HAP-1 (cell line): ENCODE measurements at regions not wholly inside any gene's neighbourhood (a gene's known extent, or its start where the extent isn't known, plus 50 kb on each side); places are given as distances from the start of the nearest gene placed in this dataset.
"Not testable (repeated sequence)": the region's sequence is repeated elsewhere in the genome, so short reads cannot be mapped to it uniquely, and the experiment has no call there.

Experiments
- DNase-seq, 2 experiments: peaks; one replicate each; pipeline ENCODE4 v3.0.0-alpha.2; 2016 to 2020; ENCODE audit warnings: low spot score in 2 of 2
- H3K27me3 ChIP-seq: fragments of 250-450 bp; sonication (Bioruptor Pico); 2 replicates; pipeline ENCODE4 v1.5.1; 2020; ENCODE audit warnings: low read depth, mild to moderate bottlenecking, moderate library complexity
- H3K36me3 ChIP-seq: fragments of 250-450 bp; sonication (Bioruptor Pico); replicated peaks from 2 replicates; pipeline ENCODE4 v1.5.1; 2020; ENCODE audit warnings: mild to moderate bottlenecking
- H3K4me1 ChIP-seq: fragments of 250-450 bp; sonication (Bioruptor Pico); 2 replicates; pipeline ENCODE4 v1.5.1; 2020; ENCODE audit warnings: mild to moderate bottlenecking
- H3K4me3 ChIP-seq: fragments of 250-450 bp; sonication (Bioruptor Pico); 2 replicates; pipeline ENCODE4 v1.5.1; 2020; ENCODE audit warnings: mild to moderate bottlenecking, moderate library complexity
- H3K9me3 ChIP-seq: fragments of 250-450 bp; sonication (Bioruptor Pico); 2 replicates; pipeline ENCODE4 v1.5.1; 2020; ENCODE audit warnings: mild to moderate bottlenecking, moderate library complexity
- in situ Hi-C: fragments of 300-500 bp; cut with MboI; formaldehyde crosslinking; loops from 3 replicates; pipeline ENCODE4 v1.14.3; 2020; ENCODE audit warnings: low sequenced_read_pairs, inconsistent platforms, mixed read lengths

- no peaks in the 10 kb centered on the region for H3K27me3 ChIP-seq
- no peak for DNase-seq
- in situ Hi-C loops: no loop called here
- H3K9me3 ChIP-seq: no peaks in the 10 kb centered on the region
- H3K36me3 ChIP-seq: no peaks in the 10 kb centered on the region
- no peak overlapping the region for H3K4me3 ChIP-seq
- no peaks in the 10 kb centered on the region for H3K4me1 ChIP-seq
Measured at GRCh38 chr4:31735004-31735403, 1014.8 kb downstream of the PCDH7 start.

GRCh38 chr4:31737419-31737818 is 1017.2 kb downstream of the PCDH7 start:
- Histone ChIP-seq H3K9me3 (no peaks in the 10 kb centered on the region), H3K4me3 (no peak overlapping the region), H3K27me3 (no peaks in the 10 kb centered on the region), H3K36me3 (no peaks in the 10 kb centered on the region), H3K4me1 (no peaks in the 10 kb centered on the region)
- in situ Hi-C loops: no loop called here
- no peak for DNase-seq

- DNase-seq: no peak
- Histone ChIP-seq H3K9me3 (no peaks in the 10 kb centered on the region), H3K36me3 (no peaks in the 10 kb centered on the region), H3K4me1 (no peaks in the 10 kb centered on the region), H3K4me3 (no peak overlapping the region), H3K27me3 (no peaks in the 10 kb centered on the region)
- in situ Hi-C loops: no loop called here
Measured at GRCh38 chr4:31741326-31741725, 1021.2 kb downstream of the PCDH7 start.

GRCh38 chr4:31748382-31748781 is 1028.2 kb downstream of the PCDH7 start:
- in situ Hi-C loops: no loop called here
- Histone ChIP-seq H3K9me3 (no peaks in the 10 kb centered on the region), H3K4me1 (no peaks in the 10 kb centered on the region), H3K4me3 (no peak overlapping the region), H3K36me3 (no peaks in the 10 kb centered on the region; the same call in 1 of the 2 replicates), H3K27me3 (no peaks in the 10 kb centered on the region)
- DNase-seq: no peak

- H3K27me3 ChIP-seq, H3K4me1 ChIP-seq, in situ Hi-C loops, DNase-seq, H3K4me3 ChIP-seq, H3K36me3 ChIP-seq, H3K9me3 ChIP-seq: not testable (repeated sequence)
Measured at GRCh38 chr4:31750581-31750980, 1030.4 kb downstream of the PCDH7 start.

GRCh38 chr4:31755751-31756150 is 1035.6 kb downstream of the PCDH7 start:
- no peak overlapping the region for H3K4me3 ChIP-seq
- H3K4me1 ChIP-seq: no peaks in the 10 kb centered on the region
- H3K27me3 ChIP-seq: no peaks in the 10 kb centered on the region
- in situ Hi-C loops: no loop called here
- no peaks in the 10 kb centered on the region for H3K9me3 ChIP-seq
- DNase-seq: no peak
- H3K36me3 ChIP-seq: no peaks in the 10 kb centered on the region; the same call in 1 of the 2 replicates

GRCh38 chr4:31768756-31769155 is 1048.6 kb downstream of the PCDH7 start:
- DNase-seq: no peak
- Histone ChIP-seq H3K27me3 (no peaks in the 10 kb centered on the region), H3K4me1 (no peaks in the 10 kb centered on the region), H3K4me3 (no peak overlapping the region), H3K9me3 (no peaks in the 10 kb centered on the region), H3K36me3 (no peaks in the 10 kb centered on the region)
- in situ Hi-C loops: no loop called here

GRCh38 chr4:31783311-31783710 is 1063.1 kb downstream of the PCDH7 start:
- no peak for DNase-seq
- in situ Hi-C loops: no loop called here
- no peaks in the 10 kb centered on the region for H3K9me3 ChIP-seq
- H3K4me1 ChIP-seq: no peaks in the 10 kb centered on the region
- no peaks in the 10 kb centered on the region for H3K36me3 ChIP-seq
- no peaks in the 10 kb centered on the region for H3K27me3 ChIP-seq
- no peak overlapping the region for H3K4me3 ChIP-seq

GRCh38 chr4:31784558-31784957 is 1064.4 kb downstream of the PCDH7 start:
- in situ Hi-C loops: no loop called here
- no peak for DNase-seq
- Histone ChIP-seq H3K4me1 (no peaks in the 10 kb centered on the region), H3K27me3 (no peaks in the 10 kb centered on the region), H3K36me3 (no peaks in the 10 kb centered on the region), H3K4me3 (no peak overlapping the region), H3K9me3 (no peaks in the 10 kb centered on the region)

- H3K36me3 ChIP-seq: no peaks in the 10 kb centered on the region
- H3K4me1 ChIP-seq: no peaks in the 10 kb centered on the region
- no peaks in the 10 kb centered on the region for H3K27me3 ChIP-seq
- no peak for DNase-seq
- in situ Hi-C loops: no loop called here
- H3K4me3 ChIP-seq: no peak overlapping the region
- H3K9me3 ChIP-seq: no peaks in the 10 kb centered on the region
Measured at GRCh38 chr4:31787701-31788100, 1067.5 kb downstream of the PCDH7 start.

- in situ Hi-C loops: no loop called here
Measured at GRCh38 chr4:31788676-31789075, 1068.5 kb downstream of the PCDH7 start.

GRCh38 chr4:31791666-31792065 is 1071.5 kb downstream of the PCDH7 start:
- no peak for DNase-seq
- no peaks in the 10 kb centered on the region for H3K36me3 ChIP-seq
- no peaks in the 10 kb centered on the region for H3K4me1 ChIP-seq
- in situ Hi-C loops: no loop called here
- no peaks in the 10 kb centered on the region for H3K27me3 ChIP-seq
- H3K9me3 ChIP-seq: no peaks in the 10 kb centered on the region
- no peak overlapping the region for H3K4me3 ChIP-seq

More at GRCh38 chr4:31788676-31789075, 1068.5 kb downstream of the PCDH7 start:
- Histone ChIP-seq H3K36me3 (no peaks in the 10 kb centered on the region), H3K27me3 (no peaks in the 10 kb centered on the region), H3K4me1 (no peaks in the 10 kb centered on the region), H3K9me3 (no peaks in the 10 kb centered on the region), H3K4me3 (no peak overlapping the region)
- DNase-seq: no peak

- no peak for DNase-seq
- no peaks in the 10 kb centered on the region for H3K9me3 ChIP-seq
- no peak overlapping the region for H3K4me3 ChIP-seq
- no peaks in the 10 kb centered on the region for H3K36me3 ChIP-seq
- in situ Hi-C loops: no loop called here
- H3K27me3 ChIP-seq: no peaks in the 10 kb centered on the region
- H3K4me1 ChIP-seq: no peaks in the 10 kb centered on the region
Measured at GRCh38 chr4:31793907-31794306, 1073.7 kb downstream of the PCDH7 start.

- H3K4me1 ChIP-seq, H3K4me3 ChIP-seq, H3K27me3 ChIP-seq, DNase-seq, H3K9me3 ChIP-seq, in situ Hi-C loops, H3K36me3 ChIP-seq: not testable (repeated sequence)
Measured at GRCh38 chr4:31797052-31797451, 1076.9 kb downstream of the PCDH7 start.

GRCh38 chr4:31803526-31804195 is 1083.5 kb downstream of the PCDH7 start:
- no peak overlapping the region for H3K4me3 ChIP-seq
- H3K27me3 ChIP-seq: no peaks in the 10 kb centered on the region
- no peaks in the 10 kb centered on the region for H3K4me1 ChIP-seq
- H3K36me3 ChIP-seq: no peaks in the 10 kb centered on the region
- no peak for DNase-seq
- no peaks in the 10 kb centered on the region for H3K9me3 ChIP-seq
- in situ Hi-C loops: no loop called here
